ENCODE measurements at regions not wholly inside any gene's neighbourhood (a gene's known extent, or its start where the extent isn't known, plus 50 kb on each side); places are given as distances from the start of the nearest gene placed in this dataset.

DNA sequence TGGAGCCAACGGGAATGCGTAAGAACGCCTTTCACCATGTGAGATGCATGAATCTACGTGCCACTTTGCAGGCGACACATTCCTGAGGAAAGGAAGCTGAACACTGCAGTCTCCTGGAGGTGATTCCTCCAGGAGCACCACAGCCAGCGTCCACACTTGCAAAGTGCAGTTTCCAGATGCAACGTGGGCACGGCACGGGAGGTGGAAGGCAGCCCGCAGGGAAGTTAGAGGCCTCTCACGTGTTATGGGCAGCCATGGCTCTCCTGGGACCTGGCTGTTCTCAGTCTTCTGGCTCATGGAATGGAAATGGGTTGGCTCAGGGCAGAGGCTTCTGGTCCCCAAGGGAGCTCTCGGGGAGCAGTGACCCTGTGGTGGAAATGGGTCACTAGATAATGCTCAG lies 381.0 kb upstream of the IRX4 start:
- in situ Hi-C loops (cut with MboI; ENCODE audit: low pct_unique_long_range_greater_than_20kb, low sequenced_read_pairs, unreplicated experiment) = no loop called here
- TF ChIP-seq, protein P1, sequence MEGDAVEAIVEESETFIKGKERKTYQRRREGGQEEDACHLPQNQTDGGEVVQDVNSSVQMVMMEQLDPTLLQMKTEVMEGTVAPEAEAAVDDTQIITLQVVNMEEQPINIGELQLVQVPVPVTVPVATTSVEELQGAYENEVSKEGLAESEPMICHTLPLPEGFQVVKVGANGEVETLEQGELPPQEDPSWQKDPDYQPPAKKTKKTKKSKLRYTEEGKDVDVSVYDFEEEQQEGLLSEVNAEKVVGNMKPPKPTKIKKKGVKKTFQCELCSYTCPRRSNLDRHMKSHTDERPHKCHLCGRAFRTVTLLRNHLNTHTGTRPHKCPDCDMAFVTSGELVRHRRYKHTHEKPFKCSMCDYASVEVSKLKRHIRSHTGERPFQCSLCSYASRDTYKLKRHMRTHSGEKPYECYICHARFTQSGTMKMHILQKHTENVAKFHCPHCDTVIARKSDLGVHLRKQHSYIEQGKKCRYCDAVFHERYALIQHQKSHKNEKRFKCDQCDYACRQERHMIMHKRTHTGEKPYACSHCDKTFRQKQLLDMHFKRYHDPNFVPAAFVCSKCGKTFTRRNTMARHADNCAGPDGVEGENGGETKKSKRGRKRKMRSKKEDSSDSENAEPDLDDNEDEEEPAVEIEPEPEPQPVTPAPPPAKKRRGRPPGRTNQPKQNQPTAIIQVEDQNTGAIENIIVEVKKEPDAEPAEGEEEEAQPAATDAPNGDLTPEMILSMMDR (IDR thresholded peaks at IDR 0.05; ENCODE audit: extremely low read depth, insufficient read depth, missing control alignments) = no peak
- DNase-seq (ENCODE audit: low spot score) = no peak

DNA sequence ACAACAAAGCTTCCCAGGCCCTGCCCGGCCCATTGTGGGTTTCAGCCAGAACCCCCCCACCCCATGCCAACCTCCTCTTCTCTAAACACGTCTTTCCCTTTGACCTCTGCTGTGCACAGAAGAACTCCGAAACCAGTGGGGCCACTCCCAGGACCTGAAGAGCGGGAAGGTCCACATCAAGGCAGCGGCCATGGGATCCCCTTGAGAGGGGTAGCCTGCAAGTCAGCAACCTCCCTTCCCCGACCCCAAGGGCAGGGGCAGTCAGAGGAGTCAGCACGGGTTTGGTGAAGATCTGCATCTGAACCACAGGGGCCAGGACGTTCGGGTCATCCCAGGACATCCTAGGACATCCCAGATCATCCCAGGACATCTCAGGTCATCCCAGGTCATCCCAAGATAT lies 379.9 kb upstream of the IRX4 start:
- no peak for DNase-seq (ENCODE audit: low spot score)
- in situ Hi-C loops (cut with MboI; ENCODE audit: low pct_unique_long_range_greater_than_20kb, low sequenced_read_pairs, unreplicated experiment) = no loop called here
- TF ChIP-seq, protein P1 (IDR thresholded peaks at IDR 0.05; ENCODE audit: extremely low read depth, insufficient read depth, missing control alignments) = no peak

DNA sequence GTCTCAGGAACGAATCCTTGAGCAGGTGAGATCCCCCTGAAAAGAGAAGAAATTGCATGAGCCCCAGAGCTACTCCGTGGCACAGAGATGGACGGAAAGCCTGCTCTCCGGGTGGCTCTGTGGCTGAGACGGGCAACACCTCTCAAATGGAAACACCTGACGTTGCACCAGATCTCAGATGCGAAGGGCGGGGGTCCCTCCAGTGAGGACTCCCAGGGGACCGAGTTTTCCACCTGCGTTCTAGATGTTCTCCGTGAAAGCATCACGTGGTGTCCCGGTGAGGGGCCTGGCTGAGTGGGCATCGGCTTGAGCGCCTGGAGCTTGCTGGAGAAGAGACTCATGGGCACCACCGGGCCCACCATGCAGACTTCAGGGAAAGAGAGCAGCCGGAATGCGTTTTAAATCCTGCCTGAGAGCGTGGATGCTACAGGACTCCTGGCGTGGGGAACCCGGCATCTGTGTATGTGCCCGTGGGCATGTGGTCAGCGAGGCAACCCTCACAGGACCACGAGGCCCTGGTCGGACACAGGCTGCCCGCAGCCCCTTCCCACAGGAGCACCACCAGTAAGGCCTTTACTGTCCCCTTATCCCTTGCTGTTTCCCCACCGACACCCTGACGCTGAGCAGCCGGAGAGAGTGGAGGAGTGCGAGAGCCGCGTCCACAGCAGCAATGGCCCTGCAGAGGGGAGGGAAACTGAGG lies 378.4 kb upstream of the IRX4 start:
- in situ Hi-C loops (cut with MboI; ENCODE audit: low pct_unique_long_range_greater_than_20kb, low sequenced_read_pairs, unreplicated experiment) = no loop called here
- TF ChIP-seq, protein P1 (IDR thresholded peaks at IDR 0.05; ENCODE audit: extremely low read depth, insufficient read depth, missing control alignments) = no peak
- no peak for DNase-seq (ENCODE audit: low spot score)

DNA sequence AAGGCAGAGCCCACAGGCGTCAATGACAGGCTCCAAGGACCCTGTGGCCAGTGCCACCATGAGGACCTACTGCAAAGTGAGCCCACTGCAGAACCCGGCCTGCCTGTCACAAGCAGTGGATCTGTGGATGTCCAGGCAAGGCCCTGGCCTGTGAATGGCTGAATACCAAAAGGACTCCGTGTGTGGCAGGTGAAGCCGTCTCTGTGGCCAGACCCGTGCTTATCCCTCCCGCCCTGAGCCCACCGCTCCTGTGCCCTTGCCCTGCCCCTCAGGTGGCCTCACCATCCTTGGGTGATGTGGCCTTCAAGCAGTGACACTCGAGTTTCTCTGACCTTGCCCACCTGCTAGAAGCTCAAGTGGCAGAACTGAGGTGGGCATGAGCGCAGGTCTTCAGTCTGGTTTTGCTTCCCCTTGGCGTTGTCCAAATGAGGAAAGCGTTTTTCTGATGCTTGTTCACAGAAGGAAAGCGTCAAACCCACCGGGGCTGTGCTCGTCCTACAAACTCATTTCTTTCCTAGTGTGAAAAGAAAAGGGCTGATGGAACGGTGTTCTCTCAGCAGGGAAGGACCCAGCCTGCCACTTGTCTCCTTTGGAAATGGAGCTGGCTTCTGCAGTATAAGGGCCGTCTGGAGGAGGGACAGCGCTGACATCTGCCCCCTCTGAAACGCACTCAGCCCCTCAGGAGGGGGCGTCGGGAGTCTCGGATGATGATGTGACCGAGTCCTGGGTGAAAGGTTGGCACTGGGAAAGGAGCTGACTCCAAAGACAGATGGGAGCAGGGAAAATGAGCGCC lies 377.7 kb upstream of the IRX4 start:
- in situ Hi-C loops (cut with MboI; ENCODE audit: low pct_unique_long_range_greater_than_20kb, low sequenced_read_pairs, unreplicated experiment) = no loop called here
- TF ChIP-seq, protein P1 (IDR thresholded peaks at IDR 0.05; ENCODE audit: extremely low read depth, insufficient read depth, missing control alignments) = no peak
- DNase-seq (ENCODE audit: low spot score) = no peak

DNA sequence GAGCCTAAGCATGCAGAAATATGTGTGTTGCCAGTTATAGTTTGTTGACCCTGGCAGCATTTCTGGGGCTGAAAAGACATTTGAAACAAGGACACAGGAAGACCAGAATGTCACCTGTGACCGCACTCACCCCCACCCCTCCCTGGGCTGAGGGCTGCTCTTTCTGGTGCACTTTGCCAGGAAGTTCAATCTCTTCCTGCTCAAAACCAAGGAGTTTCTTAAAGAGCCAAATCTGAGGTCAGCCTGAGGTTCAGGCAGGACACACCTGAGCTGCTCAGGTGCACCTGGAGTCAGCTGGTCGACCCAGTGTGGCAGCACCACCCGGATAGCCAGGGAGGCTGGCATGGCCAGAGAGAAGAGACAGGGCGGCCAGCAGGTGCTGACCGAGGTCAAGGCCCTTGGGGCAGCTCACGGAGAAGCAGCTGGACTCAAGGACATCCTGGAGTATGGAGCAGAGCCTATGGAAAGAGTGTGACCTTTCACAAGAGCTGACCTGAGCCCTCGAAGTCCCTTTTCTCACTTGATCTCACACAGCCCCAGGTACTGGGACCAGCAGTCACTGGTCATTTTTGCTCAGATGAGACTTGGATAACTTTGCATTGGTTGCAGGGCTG lies 376.9 kb upstream of the IRX4 start:
- no peak for DNase-seq (ENCODE audit: low spot score)
- TF ChIP-seq, protein P1 (IDR thresholded peaks at IDR 0.05; ENCODE audit: extremely low read depth, insufficient read depth, missing control alignments) = no peak
- in situ Hi-C loops (cut with MboI; ENCODE audit: low pct_unique_long_range_greater_than_20kb, low sequenced_read_pairs, unreplicated experiment) = no loop called here

DNA sequence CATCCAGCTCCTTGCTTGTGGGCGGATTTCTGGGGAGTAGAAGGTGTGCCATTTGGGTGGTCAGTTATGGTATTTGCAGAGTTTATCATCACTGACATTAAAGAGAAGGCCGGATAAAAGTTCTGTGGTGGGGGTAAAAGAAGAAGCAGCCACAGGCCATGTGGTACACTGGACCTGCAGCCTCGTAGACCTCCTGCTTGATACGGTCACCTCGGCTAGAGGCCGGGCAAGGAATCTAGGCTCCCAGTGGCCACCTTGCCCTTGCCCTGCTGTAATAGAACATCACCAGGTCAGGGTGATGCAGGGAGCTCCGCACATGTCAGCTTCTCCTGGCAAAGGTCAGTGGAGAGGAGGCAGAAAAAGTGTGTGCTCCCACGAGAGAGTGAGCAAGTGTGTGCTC lies 376.1 kb upstream of the IRX4 start:
- TF ChIP-seq, protein P1 (IDR thresholded peaks at IDR 0.05; ENCODE audit: extremely low read depth, insufficient read depth, missing control alignments) = no peak
- DNase-seq (ENCODE audit: low spot score) = no peak
- in situ Hi-C loops (cut with MboI; ENCODE audit: low pct_unique_long_range_greater_than_20kb, low sequenced_read_pairs, unreplicated experiment) = no loop called here

Data from GM13977 (cell line).